ENCODE measurements at regions not wholly inside any gene's neighbourhood (a gene's known extent, or its start where the extent isn't known, plus 50 kb on each side); places are given as distances from the start of the nearest gene placed in this dataset.

DNA sequence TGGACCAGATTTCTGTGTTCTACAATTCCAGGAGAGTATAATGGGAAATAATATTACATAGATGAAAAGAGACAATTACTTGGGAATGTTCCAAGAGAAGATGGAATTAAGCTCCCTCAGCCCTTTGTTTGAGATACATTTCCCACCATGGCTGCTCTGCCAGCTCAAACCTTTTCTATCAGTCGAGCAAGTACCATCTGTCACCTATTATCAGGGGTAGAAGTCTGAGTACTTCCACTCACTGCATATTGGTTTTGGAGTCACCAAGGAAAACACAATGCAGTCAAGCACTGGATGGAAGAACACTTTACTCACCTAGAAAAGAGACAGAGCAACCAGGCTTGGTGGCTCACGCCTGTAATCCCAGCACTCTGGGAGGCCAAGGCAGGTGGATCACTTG lies 270.4 kb upstream of the FAR2 start:
- Mint-ChIP-seq H3K9me3 (peaks cover 3% of the 10 kb centered on the region), H3K4me3 (no peak overlapping the region), H3K27ac (no peak overlapping the region), H3K4me1 (ENCODE audit: unreplicated experiment) (no peaks in the 10 kb centered on the region), H3K36me3 (peaks cover 4% of the 10 kb centered on the region), H3K27me3 (peaks cover 10% of the 10 kb centered on the region)
- TF ChIP-seq, protein P1, sequence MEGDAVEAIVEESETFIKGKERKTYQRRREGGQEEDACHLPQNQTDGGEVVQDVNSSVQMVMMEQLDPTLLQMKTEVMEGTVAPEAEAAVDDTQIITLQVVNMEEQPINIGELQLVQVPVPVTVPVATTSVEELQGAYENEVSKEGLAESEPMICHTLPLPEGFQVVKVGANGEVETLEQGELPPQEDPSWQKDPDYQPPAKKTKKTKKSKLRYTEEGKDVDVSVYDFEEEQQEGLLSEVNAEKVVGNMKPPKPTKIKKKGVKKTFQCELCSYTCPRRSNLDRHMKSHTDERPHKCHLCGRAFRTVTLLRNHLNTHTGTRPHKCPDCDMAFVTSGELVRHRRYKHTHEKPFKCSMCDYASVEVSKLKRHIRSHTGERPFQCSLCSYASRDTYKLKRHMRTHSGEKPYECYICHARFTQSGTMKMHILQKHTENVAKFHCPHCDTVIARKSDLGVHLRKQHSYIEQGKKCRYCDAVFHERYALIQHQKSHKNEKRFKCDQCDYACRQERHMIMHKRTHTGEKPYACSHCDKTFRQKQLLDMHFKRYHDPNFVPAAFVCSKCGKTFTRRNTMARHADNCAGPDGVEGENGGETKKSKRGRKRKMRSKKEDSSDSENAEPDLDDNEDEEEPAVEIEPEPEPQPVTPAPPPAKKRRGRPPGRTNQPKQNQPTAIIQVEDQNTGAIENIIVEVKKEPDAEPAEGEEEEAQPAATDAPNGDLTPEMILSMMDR (conservative IDR thresholded peaks at IDR 0.05), result no peak
- no peak for DNase-seq (ENCODE audit: extremely low spot score, unreplicated experiment)

DNA sequence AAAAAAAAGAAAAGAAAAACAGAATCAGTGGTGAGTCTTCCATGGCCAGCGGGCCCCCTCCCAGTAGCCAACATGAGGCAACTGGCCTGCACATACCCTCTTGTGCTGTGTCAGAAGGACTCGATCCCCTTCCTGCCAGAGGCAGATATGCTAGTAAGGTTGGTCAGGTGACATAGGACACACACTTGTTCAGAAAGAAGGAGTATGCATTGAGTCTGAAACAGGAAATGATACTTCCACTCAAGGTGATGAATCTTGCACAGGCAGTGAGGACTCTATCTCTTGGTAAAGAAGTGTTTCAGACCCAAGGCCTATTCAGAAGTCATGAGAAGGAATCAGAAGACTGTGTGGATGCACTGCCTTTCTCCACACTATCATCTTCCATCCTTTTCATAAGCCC lies 269.7 kb upstream of the FAR2 start:
- peaks cover 4% of the 10 kb centered on the region for H3K9me3 Mint-ChIP-seq
- H3K27ac Mint-ChIP-seq, result no peak overlapping the region
- peaks cover 10% of the 10 kb centered on the region for H3K27me3 Mint-ChIP-seq
- H3K36me3 Mint-ChIP-seq, result peaks cover 4% of the 10 kb centered on the region
- no peak overlapping the region for H3K4me3 Mint-ChIP-seq
- H3K4me1 Mint-ChIP-seq (ENCODE audit: unreplicated experiment), result no peaks in the 10 kb centered on the region
- TF ChIP-seq, protein P1 (conservative IDR thresholded peaks at IDR 0.05), result no peak
- no peak for DNase-seq (ENCODE audit: extremely low spot score, unreplicated experiment)

DNA sequence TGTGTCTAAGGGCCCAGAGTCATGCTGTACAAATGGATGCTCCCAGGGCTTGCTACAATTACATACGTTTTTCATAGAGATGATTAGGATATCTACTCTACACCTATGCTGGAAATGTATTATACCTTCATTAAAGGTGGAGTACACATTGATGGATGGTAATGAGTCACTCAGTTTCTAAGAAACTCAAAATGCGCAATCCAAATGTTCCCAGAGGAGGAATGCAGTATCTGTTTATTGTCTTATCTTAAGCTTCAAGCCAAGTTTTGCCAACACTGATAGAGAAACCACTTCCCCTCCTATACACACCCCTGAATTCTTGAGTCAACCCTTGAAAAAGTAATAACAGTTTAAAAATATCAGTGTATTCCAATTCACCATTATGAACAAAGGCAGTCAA lies 266.6 kb upstream of the FAR2 start:
- Mint-ChIP-seq H3K27ac (peak overlapping the region; percentile 70), H3K36me3 (peaks cover 4% of the 10 kb centered on the region), H3K9me3 (peaks cover 4% of the 10 kb centered on the region), H3K27me3 (peaks cover 4% of the 10 kb centered on the region), H3K4me1 (ENCODE audit: unreplicated experiment) (no peaks in the 10 kb centered on the region), H3K4me3 (no peak overlapping the region)
- TF ChIP-seq, protein P1 (conservative IDR thresholded peaks at IDR 0.05), result no peak
- no peak for DNase-seq (ENCODE audit: extremely low spot score, unreplicated experiment)

DNA sequence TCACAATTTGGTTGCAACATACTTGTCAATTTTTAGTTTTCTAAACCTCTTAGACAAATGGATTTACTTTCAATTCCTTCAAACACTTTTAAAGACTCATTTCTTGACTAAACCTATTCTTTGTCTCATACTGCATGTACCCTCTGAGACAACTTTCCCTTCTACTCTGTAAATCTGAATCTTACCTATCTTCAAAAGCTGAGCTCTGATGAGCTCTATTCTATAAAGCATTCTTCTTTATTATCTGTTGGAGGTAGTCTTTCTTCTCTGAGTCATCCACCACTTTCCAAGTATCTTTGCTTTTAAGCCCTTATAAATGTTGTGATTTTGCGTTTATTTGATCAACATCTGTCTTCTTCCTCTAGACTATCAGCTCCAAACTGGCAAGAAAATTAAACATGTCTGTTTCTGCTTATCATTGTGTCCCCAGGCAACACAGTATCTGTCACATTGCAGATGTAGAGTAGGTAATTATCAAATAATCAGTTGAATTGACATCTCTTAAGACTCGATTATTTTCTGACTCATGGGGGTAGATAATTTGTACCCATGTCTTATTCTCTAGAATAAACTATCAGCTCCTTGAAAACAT lies 265.6 kb upstream of the FAR2 start:
- no peak for DNase-seq (ENCODE audit: extremely low spot score, unreplicated experiment)
- peaks cover 4% of the 10 kb centered on the region for H3K36me3 Mint-ChIP-seq
- TF ChIP-seq, protein P1 (conservative IDR thresholded peaks at IDR 0.05), result no peak
- no peaks in the 10 kb centered on the region for H3K4me1 Mint-ChIP-seq (ENCODE audit: unreplicated experiment)
- no peaks in the 10 kb centered on the region for H3K27me3 Mint-ChIP-seq
- peak overlapping the region; percentile 61 for H3K27ac Mint-ChIP-seq
- H3K4me3 Mint-ChIP-seq, result no peak overlapping the region
- H3K9me3 Mint-ChIP-seq, result peaks cover 4% of the 10 kb centered on the region

DNA sequence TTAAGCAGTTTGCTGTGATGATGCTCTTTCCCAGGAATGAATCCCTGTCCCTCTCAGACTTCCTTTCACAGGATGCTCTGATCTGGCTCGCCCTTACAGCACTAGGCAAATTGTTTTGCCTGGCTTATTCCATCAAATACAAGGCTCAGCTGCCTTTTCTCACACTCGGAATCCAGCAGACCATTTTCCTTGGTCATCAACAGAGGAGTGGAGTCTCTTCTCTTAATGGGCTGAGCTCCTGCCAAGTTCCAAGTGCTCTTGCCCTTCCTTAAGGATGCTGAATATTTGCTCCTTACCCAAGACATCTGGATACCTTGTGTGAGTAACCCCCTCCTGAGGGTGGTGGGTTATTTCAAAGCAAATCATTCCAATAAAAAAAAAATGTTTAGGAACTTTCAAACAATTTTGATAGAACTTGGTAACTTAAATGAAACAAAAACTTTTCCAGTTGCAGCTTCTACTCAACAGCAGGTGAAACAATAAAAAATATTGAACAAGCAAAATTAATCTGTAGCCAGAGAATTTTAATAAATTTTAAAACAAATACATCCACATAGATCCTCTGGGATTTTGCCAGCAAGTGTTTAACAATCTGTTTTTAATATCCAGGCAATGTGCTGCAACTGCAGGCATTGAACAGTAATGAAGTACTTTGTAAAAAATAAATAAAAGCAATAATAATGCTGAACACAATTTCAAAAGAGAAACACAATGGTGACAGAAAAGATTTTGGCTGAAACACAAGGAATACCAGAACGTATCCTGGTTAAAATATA lies 264.0 kb upstream of the FAR2 start:
- peaks cover 4% of the 10 kb centered on the region for H3K36me3 Mint-ChIP-seq
- H3K4me3 Mint-ChIP-seq, result no peak overlapping the region
- H3K27me3 Mint-ChIP-seq, result no peaks in the 10 kb centered on the region
- TF ChIP-seq, protein P1 (conservative IDR thresholded peaks at IDR 0.05), result no peak
- H3K27ac Mint-ChIP-seq, result no peak overlapping the region
- H3K9me3 Mint-ChIP-seq, result peaks cover 4% of the 10 kb centered on the region
- H3K4me1 Mint-ChIP-seq (ENCODE audit: unreplicated experiment), result no peaks in the 10 kb centered on the region
- no peak for DNase-seq (ENCODE audit: extremely low spot score, unreplicated experiment)

Data from type B pancreatic cell (in vitro differentiated cells).